ENCODE measurements at regions not wholly inside any gene's neighbourhood (a gene's known extent, or its start where the extent isn't known, plus 50 kb on each side); places are given as distances from the start of the nearest gene placed in this dataset.
"Not testable (repeated sequence)": the region's sequence is repeated elsewhere in the genome, so short reads cannot be mapped to it uniquely, and the experiment has no call there.

DNA sequence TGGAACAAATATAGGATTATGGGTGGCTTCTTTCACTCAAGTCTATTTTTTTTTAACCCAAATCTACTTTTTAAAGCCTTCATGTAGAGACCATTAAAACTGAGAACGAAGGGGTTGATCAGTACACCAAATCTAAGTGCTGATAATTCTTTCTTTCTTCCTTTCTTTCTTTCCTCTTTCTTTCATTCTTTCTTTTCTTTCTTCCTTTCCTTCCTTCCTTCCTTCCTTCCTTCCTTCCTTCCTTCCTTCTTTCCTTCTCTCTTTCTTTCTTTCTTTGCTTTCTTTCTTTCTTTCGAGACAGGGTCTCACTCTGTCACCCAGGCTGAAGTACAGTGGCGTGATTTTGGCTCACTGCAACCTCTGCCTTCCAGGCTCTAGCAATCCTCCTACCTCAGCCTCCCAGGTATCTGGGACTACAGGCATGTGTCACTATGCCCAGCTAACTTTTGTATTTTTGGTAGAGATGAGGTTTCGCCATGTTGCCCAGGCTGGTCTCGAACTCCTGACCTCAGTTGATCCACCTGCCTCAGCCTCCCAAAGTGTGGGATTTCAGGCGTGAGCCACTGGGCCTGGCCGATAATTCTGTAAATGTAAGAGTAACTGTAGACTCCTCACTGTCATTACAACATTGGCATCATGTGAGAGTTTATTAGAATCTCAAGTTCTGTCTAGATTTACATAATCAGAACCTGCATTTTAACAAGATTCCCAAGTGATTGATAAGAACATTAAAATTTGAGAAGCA is 236.4 kb downstream of the TFEC start:
- Histone ChIP-seq H3K56ac (ENCODE audit: low read length) (no peak overlapping the region), H3K4me3 (ENCODE audit: low read length) (no peak overlapping the region), H2BK5ac (ENCODE audit: low read length) (no peak overlapping the region), H2AK5ac (ENCODE audit: low read length) (no peak overlapping the region), H3K36me3 (ENCODE audit: control insufficient read depth, insufficient read depth, low read length) (no peaks in the 10 kb centered on the region), H2BK120ac (ENCODE audit: low read depth, low read length) (no peak overlapping the region), H3K27ac (ENCODE audit: low read depth, low read length) (no peak overlapping the region), H3K9ac (ENCODE audit: low read length) (no peak overlapping the region), H4K8ac (ENCODE audit: low read depth, low read length) (no peak overlapping the region), H3K18ac (ENCODE audit: low read length) (no peak overlapping the region), H3K4me1 (ENCODE audit: control insufficient read depth, low read depth, low read length) (no peaks in the 10 kb centered on the region), H3K79me1 (ENCODE audit: low read length) (no peaks in the 10 kb centered on the region), H3K4me2 (ENCODE audit: low read length) (no peak overlapping the region), H3K27me3 (ENCODE audit: insufficient read depth, low read length, poor library complexity) (no peaks in the 10 kb centered on the region), H2BK15ac (replicated peaks; ENCODE audit: low read depth) (no peak overlapping the region), H4K5ac (ENCODE audit: low read length) (no peak overlapping the region), H3K23ac (ENCODE audit: low read length) (no peak overlapping the region), H3K79me2 (ENCODE audit: control insufficient read depth, insufficient read depth, low read length) (no peaks in the 10 kb centered on the region), H3K4ac (ENCODE audit: low read depth, low read length) (no peak overlapping the region)
- DNase-seq = no peak
- no CpG with 5 or more reads among the region's 7 CpGs for WGBS (ENCODE audit: extremely low coverage, insufficient coverage, low lambda C conversion rate)

DNA sequence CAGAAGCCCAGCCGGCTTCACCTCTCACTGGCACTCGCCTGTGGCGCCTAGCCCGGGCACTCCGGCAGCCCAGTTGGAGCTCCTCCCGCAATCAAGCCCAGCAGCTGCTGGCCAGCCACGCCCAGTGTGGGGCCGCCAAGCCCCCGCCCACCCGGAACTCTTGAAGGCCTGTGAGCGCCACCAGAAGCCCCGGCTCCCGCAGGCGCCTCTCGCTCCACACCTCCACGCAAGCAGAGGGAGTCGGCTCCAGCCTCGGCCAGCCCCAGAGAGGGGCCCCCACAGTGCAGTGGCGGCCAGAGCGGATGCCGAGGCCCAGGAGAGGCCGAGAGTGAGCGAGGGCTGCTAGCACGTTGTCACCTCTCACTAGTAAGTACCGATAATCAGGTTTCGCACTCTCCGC is 240.7 kb downstream of the TFEC start:
- Histone ChIP-seq H3K36me3 (ENCODE audit: control insufficient read depth, insufficient read depth, low read length) (no peaks in the 10 kb centered on the region), H3K79me2 (ENCODE audit: control insufficient read depth, insufficient read depth, low read length) (no peaks in the 10 kb centered on the region), H3K23ac (ENCODE audit: low read length) (no peak overlapping the region), H2AK5ac (ENCODE audit: low read length) (no peak overlapping the region), H4K8ac (ENCODE audit: low read depth, low read length) (no peak overlapping the region), H2BK5ac (ENCODE audit: low read length) (no peak overlapping the region), H3K4ac (ENCODE audit: low read depth, low read length) (no peak overlapping the region), H3K9ac (ENCODE audit: low read length) (no peak overlapping the region), H2BK120ac (ENCODE audit: low read depth, low read length) (no peak overlapping the region), H4K5ac (ENCODE audit: low read length) (no peak overlapping the region), H2BK15ac (replicated peaks; ENCODE audit: low read depth) (no peak overlapping the region), H3K4me3 (ENCODE audit: low read length) (no peak overlapping the region), H3K27me3 (ENCODE audit: insufficient read depth, low read length, poor library complexity) (no peaks in the 10 kb centered on the region), H3K27ac (ENCODE audit: low read depth, low read length) (no peak overlapping the region), H3K4me2 (ENCODE audit: low read length) (no peak overlapping the region), H3K56ac (ENCODE audit: low read length) (no peak overlapping the region), H3K4me1 (ENCODE audit: control insufficient read depth, low read depth, low read length) (no peaks in the 10 kb centered on the region), H3K18ac (ENCODE audit: low read length) (no peak overlapping the region), H3K79me1 (ENCODE audit: low read length) (no peaks in the 10 kb centered on the region)
- no CpG with 5 or more reads among the region's 27 CpGs for WGBS (ENCODE audit: extremely low coverage, insufficient coverage, low lambda C conversion rate)
- DNase-seq = no peak

GRCh38 chr7:115789473-115789872 is 241.1 kb downstream of the TFEC start:
- H2AK5ac ChIP-seq (ENCODE audit: low read length); H3K27ac ChIP-seq (ENCODE audit: low read depth, low read length); H3K4me1 ChIP-seq (ENCODE audit: control insufficient read depth, low read depth, low read length); H3K4me2 ChIP-seq (ENCODE audit: low read length); H4K5ac ChIP-seq (ENCODE audit: low read length); H3K27me3 ChIP-seq (ENCODE audit: insufficient read depth, low read length, poor library complexity); H3K79me1 ChIP-seq (ENCODE audit: low read length); H3K18ac ChIP-seq (ENCODE audit: low read length); H3K9ac ChIP-seq (ENCODE audit: low read length); H2BK120ac ChIP-seq (ENCODE audit: low read depth, low read length); H3K56ac ChIP-seq (ENCODE audit: low read length); H3K23ac ChIP-seq (ENCODE audit: low read length); H4K8ac ChIP-seq (ENCODE audit: low read depth, low read length); H2BK5ac ChIP-seq (ENCODE audit: low read length); H3K79me2 ChIP-seq (ENCODE audit: control insufficient read depth, insufficient read depth, low read length); H3K36me3 ChIP-seq (ENCODE audit: control insufficient read depth, insufficient read depth, low read length); H3K4me3 ChIP-seq (ENCODE audit: low read length); H3K4ac ChIP-seq (ENCODE audit: low read depth, low read length); DNase-seq; H2BK15ac ChIP-seq (replicated peaks; ENCODE audit: low read depth): not testable (repeated sequence)
- no CpG with 5 or more reads among the region's 3 CpGs for WGBS (ENCODE audit: extremely low coverage, insufficient coverage, low lambda C conversion rate)

DNA sequence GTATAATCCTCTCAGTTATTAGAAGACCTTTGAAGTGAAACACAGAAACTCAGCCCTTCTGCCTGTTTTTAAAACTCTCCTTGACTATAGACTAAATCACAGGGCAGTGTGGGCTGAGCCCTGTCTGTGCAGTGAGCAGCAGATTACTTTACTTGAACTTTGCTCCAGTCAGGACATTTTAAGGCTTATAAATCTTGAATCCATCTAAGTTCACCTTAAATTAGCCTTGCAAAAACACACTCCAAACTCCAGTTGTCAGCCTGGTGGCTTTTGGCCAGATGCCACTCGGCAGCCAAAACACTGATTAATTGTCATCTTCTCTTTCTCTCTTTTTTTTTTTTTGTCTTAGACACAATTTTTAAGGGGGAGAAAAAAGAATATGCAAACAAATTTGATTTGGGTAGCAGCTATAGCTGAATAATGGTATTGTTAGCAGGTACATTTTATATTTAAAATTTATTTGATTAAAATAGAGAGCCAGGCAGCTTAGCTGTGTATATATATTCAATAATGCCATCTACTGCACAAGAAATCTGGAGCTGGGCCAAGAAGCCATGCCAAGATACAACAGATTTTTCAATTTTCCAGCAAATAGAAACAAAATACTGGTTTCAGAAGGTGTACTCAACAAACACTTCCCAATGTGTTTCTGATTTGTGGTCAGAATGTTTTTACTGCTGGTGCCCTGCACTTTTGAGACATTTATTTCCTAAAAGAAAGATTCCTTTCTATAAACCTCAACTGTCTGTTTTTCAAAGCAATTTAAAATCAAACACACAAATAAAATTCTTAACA is 247.7 kb downstream of the TFEC start:
- H3K23ac ChIP-seq (ENCODE audit: low read length) = no peak overlapping the region
- H3K56ac ChIP-seq (ENCODE audit: low read length) = no peak overlapping the region
- no peak overlapping the region for H4K5ac ChIP-seq (ENCODE audit: low read length)
- no peak overlapping the region for H2BK120ac ChIP-seq (ENCODE audit: low read depth, low read length)
- no peak overlapping the region for H3K18ac ChIP-seq (ENCODE audit: low read length)
- no peak overlapping the region for H4K8ac ChIP-seq (ENCODE audit: low read depth, low read length)
- H2BK5ac ChIP-seq (ENCODE audit: low read length) = no peak overlapping the region
- H3K4me3 ChIP-seq (ENCODE audit: low read length) = no peak overlapping the region
- no peak overlapping the region for H2AK5ac ChIP-seq (ENCODE audit: low read length)
- H3K4me2 ChIP-seq (ENCODE audit: low read length) = no peak overlapping the region
- no peaks in the 10 kb centered on the region for H3K36me3 ChIP-seq (ENCODE audit: control insufficient read depth, insufficient read depth, low read length)
- DNase-seq = no peak
- no peaks in the 10 kb centered on the region for H3K79me1 ChIP-seq (ENCODE audit: low read length)
- no peak overlapping the region for H3K27ac ChIP-seq (ENCODE audit: low read depth, low read length)
- no peaks in the 10 kb centered on the region for H3K27me3 ChIP-seq (ENCODE audit: insufficient read depth, low read length, poor library complexity)
- no peaks in the 10 kb centered on the region for H3K4me1 ChIP-seq (ENCODE audit: control insufficient read depth, low read depth, low read length)
- WGBS (ENCODE audit: extremely low coverage, insufficient coverage, low lambda C conversion rate) = no CpG with 5 or more reads among the region's 1 CpG
- no peak overlapping the region for H3K4ac ChIP-seq (ENCODE audit: low read depth, low read length)
- no peak overlapping the region for H2BK15ac ChIP-seq (replicated peaks; ENCODE audit: low read depth)
- H3K79me2 ChIP-seq (ENCODE audit: control insufficient read depth, insufficient read depth, low read length) = no peaks in the 10 kb centered on the region
- no peak overlapping the region for H3K9ac ChIP-seq (ENCODE audit: low read length)

- Histone ChIP-seq H3K9ac (ENCODE audit: low read length) (no peak overlapping the region), H3K4me1 (ENCODE audit: control insufficient read depth, low read depth, low read length) (no peaks in the 10 kb centered on the region), H3K56ac (ENCODE audit: low read length) (no peak overlapping the region), H3K79me1 (ENCODE audit: low read length) (no peaks in the 10 kb centered on the region), H3K18ac (ENCODE audit: low read length) (no peak overlapping the region), H3K79me2 (ENCODE audit: control insufficient read depth, insufficient read depth, low read length) (no peaks in the 10 kb centered on the region), H3K27ac (ENCODE audit: low read depth, low read length) (no peak overlapping the region), H3K4ac (ENCODE audit: low read depth, low read length) (no peak overlapping the region), H3K4me2 (ENCODE audit: low read length) (no peak overlapping the region), H3K27me3 (ENCODE audit: insufficient read depth, low read length, poor library complexity) (no peaks in the 10 kb centered on the region), H3K36me3 (ENCODE audit: control insufficient read depth, insufficient read depth, low read length) (no peaks in the 10 kb centered on the region), H2BK15ac (replicated peaks; ENCODE audit: low read depth) (no peak overlapping the region), H3K4me3 (ENCODE audit: low read length) (no peak overlapping the region), H4K5ac (ENCODE audit: low read length) (no peak overlapping the region), H2BK120ac (ENCODE audit: low read depth, low read length) (no peak overlapping the region), H4K8ac (ENCODE audit: low read depth, low read length) (no peak overlapping the region), H2BK5ac (ENCODE audit: low read length) (no peak overlapping the region), H2AK5ac (ENCODE audit: low read length) (no peak overlapping the region), H3K23ac (ENCODE audit: low read length) (no peak overlapping the region)
- no peak for DNase-seq
Measured at GRCh38 chr7:115779561-115779960, 251.0 kb downstream of the TFEC start.

Measured in mesendoderm (in vitro differentiated cells).